RWPE2 (cell line): ENCODE measurements at regions not wholly inside any gene's neighbourhood (a gene's known extent, or its start where the extent isn't known, plus 50 kb on each side); places are given as distances from the start of the nearest gene placed in this dataset.

Experiments used
- ATAC-seq: fragments of 200-7000 bp; cut with Tn5 transposase; 3 replicates; pipeline ENCODE4 v1.9.1; 2021; ENCODE audit warnings: low read depth
- DNase-seq: peaks from one replicate; pipeline ENCODE4 v3.0.0-alpha.2; 2020; ENCODE audit warnings: low spot score
- H3K27ac ChIP-seq: fragments of 450-650 bp; 2 replicates; pipeline ENCODE4 v1.5.1; 2017; ENCODE audit warnings: mild to moderate bottlenecking; ENCODE audit not compliant: poor library complexity, severe bottlenecking
- H3K27me3 ChIP-seq: fragments of 250-450 bp; sonication (Bioruptor Pico); 2 replicates; pipeline ENCODE4 v1.5.1; 2021; ENCODE audit warnings: mild to moderate bottlenecking, moderate library complexity; ENCODE audit not compliant: insufficient read depth, poor library complexity, severe bottlenecking
- H3K36me3 ChIP-seq: fragments of 250-450 bp; sonication (Bioruptor Pico); 2 replicates; pipeline ENCODE4 v1.5.1; 2020; ENCODE audit warnings: low read depth, mild to moderate bottlenecking, moderate library complexity
- H3K4me1 ChIP-seq: fragments of 250-450 bp; sonication (Bioruptor Pico); 2 replicates; pipeline ENCODE4 v1.5.1; 2021; ENCODE audit warnings: mild to moderate bottlenecking, moderate library complexity; ENCODE audit not compliant: insufficient read depth, poor library complexity, severe bottlenecking
- H3K4me3 ChIP-seq: fragments of 250-450 bp; sonication (Bioruptor Pico); 2 replicates; pipeline ENCODE4 v1.5.1; 2021; ENCODE audit warnings: mild to moderate bottlenecking, moderate library complexity; ENCODE audit not compliant: severe bottlenecking
- H3K9me3 ChIP-seq: fragments of 250-450 bp; sonication (Bioruptor Pico); 2 replicates; pipeline ENCODE4 v1.5.1; 2021; ENCODE audit warnings: mild to moderate bottlenecking, moderate library complexity; ENCODE audit not compliant: severe bottlenecking
- TF ChIP-seq, protein P1 (sequence below): fragments of 450-650 bp; IDR thresholded peaks from one replicate; pipeline ENCODE4 v1.5.1; 2017; ENCODE audit warnings: mild to moderate bottlenecking, moderate library complexity; ENCODE audit not compliant: poor library complexity, severe bottlenecking

DNA sequence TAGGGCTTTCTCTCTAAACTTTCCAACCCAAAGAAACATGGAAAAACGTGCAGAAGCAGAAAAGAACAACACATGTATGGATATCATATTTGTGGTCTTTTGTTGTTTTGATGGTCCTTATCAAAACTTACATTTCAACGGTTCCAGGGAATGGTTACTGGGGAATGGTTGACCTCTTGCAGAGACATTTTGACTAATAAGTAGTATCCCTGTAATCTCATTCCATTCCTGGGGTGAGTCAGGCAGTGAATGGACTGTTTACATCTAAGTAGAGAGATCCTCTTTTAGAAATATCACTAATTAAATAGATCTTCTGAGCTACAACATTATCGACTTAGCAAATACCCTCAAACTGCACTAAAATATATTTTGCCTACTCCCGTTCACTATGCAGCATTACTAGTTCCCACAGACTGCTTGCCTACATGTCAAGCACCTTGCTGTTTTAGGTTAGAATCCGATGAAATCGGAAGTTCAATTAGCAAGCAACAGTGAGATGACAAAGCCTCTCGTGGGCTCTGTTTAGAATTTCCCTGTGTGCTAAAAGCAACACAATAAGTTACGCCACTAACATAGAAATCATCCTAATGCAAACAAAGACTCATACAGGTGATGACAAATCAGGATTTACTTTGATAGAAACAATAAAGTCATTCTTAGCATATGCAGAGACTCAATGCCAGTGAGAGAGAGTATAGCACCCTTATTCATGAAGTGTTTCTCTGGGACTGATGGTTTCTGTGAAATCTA is 797.7 kb upstream of the ARGLU1 start:
- no peaks in the 10 kb centered on the region for H3K9me3 ChIP-seq
- no peak overlapping the region for H3K4me3 ChIP-seq
- H3K36me3 ChIP-seq = no peaks in the 10 kb centered on the region
- H3K4me1 ChIP-seq = no peaks in the 10 kb centered on the region
- H3K27me3 ChIP-seq = no peaks in the 10 kb centered on the region
- H3K27ac ChIP-seq = no peak overlapping the region
- TF ChIP-seq, protein P1, sequence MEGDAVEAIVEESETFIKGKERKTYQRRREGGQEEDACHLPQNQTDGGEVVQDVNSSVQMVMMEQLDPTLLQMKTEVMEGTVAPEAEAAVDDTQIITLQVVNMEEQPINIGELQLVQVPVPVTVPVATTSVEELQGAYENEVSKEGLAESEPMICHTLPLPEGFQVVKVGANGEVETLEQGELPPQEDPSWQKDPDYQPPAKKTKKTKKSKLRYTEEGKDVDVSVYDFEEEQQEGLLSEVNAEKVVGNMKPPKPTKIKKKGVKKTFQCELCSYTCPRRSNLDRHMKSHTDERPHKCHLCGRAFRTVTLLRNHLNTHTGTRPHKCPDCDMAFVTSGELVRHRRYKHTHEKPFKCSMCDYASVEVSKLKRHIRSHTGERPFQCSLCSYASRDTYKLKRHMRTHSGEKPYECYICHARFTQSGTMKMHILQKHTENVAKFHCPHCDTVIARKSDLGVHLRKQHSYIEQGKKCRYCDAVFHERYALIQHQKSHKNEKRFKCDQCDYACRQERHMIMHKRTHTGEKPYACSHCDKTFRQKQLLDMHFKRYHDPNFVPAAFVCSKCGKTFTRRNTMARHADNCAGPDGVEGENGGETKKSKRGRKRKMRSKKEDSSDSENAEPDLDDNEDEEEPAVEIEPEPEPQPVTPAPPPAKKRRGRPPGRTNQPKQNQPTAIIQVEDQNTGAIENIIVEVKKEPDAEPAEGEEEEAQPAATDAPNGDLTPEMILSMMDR = no peak
- no peak; the same call in 2 of the 3 replicates for ATAC-seq
- DNase-seq = no peak

DNA sequence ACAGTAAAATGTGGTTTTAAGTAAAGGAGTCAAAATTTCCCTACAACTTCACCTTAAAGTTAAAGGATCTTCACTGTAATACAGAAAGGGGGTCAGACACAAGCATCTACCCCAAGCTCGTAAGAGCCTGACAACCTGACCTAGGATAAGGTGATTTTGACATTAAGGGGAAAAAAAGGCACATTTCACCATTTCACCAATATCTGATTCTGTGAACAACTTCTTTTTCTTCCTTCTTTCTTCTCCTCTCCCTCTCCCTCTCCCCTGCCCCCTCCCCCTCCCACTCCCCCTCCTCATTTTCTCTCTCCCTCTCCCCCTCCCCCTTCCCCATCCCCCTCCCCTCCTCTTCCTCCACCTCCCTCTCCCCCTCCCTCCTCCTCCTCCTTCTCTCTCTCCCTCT is 796.7 kb upstream of the ARGLU1 start:
- TF ChIP-seq, protein P1 = no peak
- Histone ChIP-seq H3K27ac (no peak overlapping the region), H3K4me1 (no peaks in the 10 kb centered on the region), H3K27me3 (no peaks in the 10 kb centered on the region), H3K36me3 (no peaks in the 10 kb centered on the region), H3K9me3 (no peaks in the 10 kb centered on the region), H3K4me3 (no peak overlapping the region)
- no peak for ATAC-seq
- DNase-seq = no peak

DNA sequence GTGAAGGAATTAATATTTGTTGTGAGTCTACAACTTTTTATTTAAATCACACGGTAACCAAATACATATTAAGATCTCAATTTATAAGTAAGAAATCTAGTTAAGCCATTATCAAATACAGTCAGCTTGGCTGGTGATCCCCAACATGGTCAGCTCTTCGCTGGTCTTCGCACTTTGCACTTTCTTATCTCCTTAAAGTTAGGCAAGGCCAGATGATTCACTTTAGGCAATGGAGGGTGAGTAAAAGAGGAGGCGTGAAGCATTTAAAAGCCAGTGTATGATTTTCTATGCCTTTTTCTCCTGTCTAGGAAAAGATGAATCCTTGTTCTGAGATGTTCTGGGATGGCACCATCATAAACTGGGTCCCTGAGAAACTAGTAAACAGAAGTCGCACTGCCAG is 793.7 kb upstream of the ARGLU1 start:
- Histone ChIP-seq H3K27ac (no peak overlapping the region), H3K4me1 (no peaks in the 10 kb centered on the region), H3K36me3 (no peaks in the 10 kb centered on the region), H3K4me3 (no peak overlapping the region), H3K27me3 (no peaks in the 10 kb centered on the region), H3K9me3 (no peaks in the 10 kb centered on the region)
- TF ChIP-seq, protein P1 = no peak
- DNase-seq = no peak
- no peak for ATAC-seq

DNA sequence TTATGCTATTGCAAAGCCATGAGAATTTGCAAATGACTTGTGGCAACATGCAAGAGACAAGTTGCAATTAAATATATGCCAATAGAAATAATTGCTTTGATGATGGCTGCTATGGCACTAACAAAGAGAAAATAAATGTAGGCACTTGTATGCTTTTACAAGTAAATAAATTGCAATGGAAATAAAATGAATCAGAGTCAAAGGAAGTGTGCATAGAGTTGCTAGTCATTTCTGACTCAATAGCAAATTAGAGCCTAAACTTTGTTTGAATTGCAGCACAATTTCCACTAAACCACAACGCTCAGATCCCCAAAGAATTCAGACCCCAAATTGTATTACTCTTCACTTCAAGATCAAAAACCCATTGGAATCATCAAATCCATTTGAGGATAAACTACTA is 792.1 kb upstream of the ARGLU1 start:
- no peak for DNase-seq
- Histone ChIP-seq H3K9me3 (no peaks in the 10 kb centered on the region), H3K27me3 (no peaks in the 10 kb centered on the region), H3K4me3 (no peak overlapping the region), H3K27ac (no peak overlapping the region), H3K36me3 (no peaks in the 10 kb centered on the region), H3K4me1 (no peaks in the 10 kb centered on the region)
- ATAC-seq = no peak
- TF ChIP-seq, protein P1 = no peak

DNA sequence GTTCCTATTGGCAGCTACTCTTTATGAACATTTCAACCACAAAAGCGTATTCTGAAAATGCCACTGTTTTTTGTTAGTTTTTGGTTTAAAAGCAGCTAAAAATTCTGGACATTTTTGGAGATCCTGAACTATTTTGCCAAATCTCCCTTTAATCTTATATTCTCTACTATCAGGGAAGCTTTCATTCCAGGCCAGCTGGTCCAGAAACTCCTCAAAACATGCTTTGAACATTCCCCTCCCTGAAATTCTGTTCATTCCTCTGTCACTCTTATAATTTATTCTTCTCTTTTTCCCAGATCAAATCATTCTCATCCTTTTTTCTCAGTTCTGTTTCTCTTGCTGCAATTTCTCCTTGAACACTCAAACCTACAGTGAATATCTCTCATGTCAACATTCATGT is 790.9 kb upstream of the ARGLU1 start:
- Histone ChIP-seq H3K36me3 (no peaks in the 10 kb centered on the region), H3K4me1 (no peaks in the 10 kb centered on the region), H3K27ac (no peak overlapping the region), H3K9me3 (no peaks in the 10 kb centered on the region), H3K27me3 (no peaks in the 10 kb centered on the region), H3K4me3 (no peak overlapping the region)
- DNase-seq (no peak), ATAC-seq (no peak)
- TF ChIP-seq, protein P1 = no peak
